WTC11 (cell line): ENCODE measurements at regions not wholly inside any gene's neighbourhood (a gene's known extent, or its start where the extent isn't known, plus 50 kb on each side); places are given as distances from the start of the nearest gene placed in this dataset.

Source experiments
- ATAC-seq: fragments of 200-7000 bp; cut with Tn5 transposase; 2 replicates; pipeline ENCODE4 v1.10.0; 2021; ENCODE audit warnings: mild to moderate bottlenecking, moderate library complexity
- CTCF ChIA-PET: fragments of 300-600 bp; sonication (Branson Sonifier 250); formaldehyde crosslinking; loops from one replicate; lab custom pipeline; 2021; ENCODE audit warnings: antibody characterized with exemption; lab: Charles Lee
- POLR2A ChIA-PET: fragments of 350-600 bp; sonication (Branson Sonifier 250); formaldehyde crosslinking; loops from one replicate; lab custom pipeline; 2021; ENCODE audit warnings: antibody characterized with exemption; lab: Charles Lee
- DNase-seq: peaks from one replicate; pipeline ENCODE4 v3.0.0; 2021; ENCODE audit warnings: low spot score
- H3K27ac Mint-ChIP-seq: 2 replicates; pipeline ENCODE4 v1.8.0; 2021; ENCODE audit warnings: mixed read lengths
- H3K27me3 Mint-ChIP-seq: 2 replicates; pipeline ENCODE4 v1.8.0; 2021; ENCODE audit warnings: low read depth, mild to moderate bottlenecking, moderate library complexity, mixed read lengths
- H3K36me3 Mint-ChIP-seq: 2 replicates; pipeline ENCODE4 v1.8.0; 2021; ENCODE audit warnings: mixed read lengths
- H3K4me1 Mint-ChIP-seq: 2 replicates; pipeline ENCODE4 v1.8.0; 2022; ENCODE audit warnings: mixed read lengths
- H3K4me3 Mint-ChIP-seq: 2 replicates; pipeline ENCODE4 v1.8.0; 2021; ENCODE audit warnings: mild to moderate bottlenecking, moderate library complexity, mixed read lengths
- H3K9me3 Mint-ChIP-seq: 2 replicates; pipeline ENCODE4 v1.8.0; 2021; ENCODE audit warnings: mixed read lengths
- ATF3 ChIP-seq: sonication (generic); formaldehyde crosslinking; conservative IDR thresholded peaks from 2 replicates; pipeline ENCODE4 v1.8.1; 2022; ENCODE audit warnings: mild to moderate bottlenecking, missing genetic modification reagents
- CBFB ChIP-seq: sonication (generic); formaldehyde crosslinking; IDR thresholded peaks from 2 replicates; pipeline ENCODE4 v1.8.1; 2022; ENCODE audit warnings: mild to moderate bottlenecking, low read depth, missing genetic modification reagents
- CDX4 ChIP-seq: fragments of 250-450 bp; sonication (Bioruptor Pico); IDR thresholded peaks from 2 replicates; pipeline ENCODE4 v1.9.0; 2021; ENCODE audit warnings: moderate library complexity, mild to moderate bottlenecking, inconsistent platforms, borderline replicate concordance
- CREB1 ChIP-seq: sonication (generic); formaldehyde crosslinking; IDR thresholded peaks from 2 replicates; pipeline ENCODE4 v1.8.0; 2023; ENCODE audit warnings: mild to moderate bottlenecking, missing genetic modification reagents
- CREM ChIP-seq: sonication (generic); formaldehyde crosslinking; IDR thresholded peaks from 2 replicates; pipeline ENCODE4 v1.8.1; 2022; ENCODE audit warnings: mild to moderate bottlenecking, missing genetic modification reagents, moderate library complexity
- E2F5 ChIP-seq: sonication (generic); formaldehyde crosslinking; IDR thresholded peaks from 2 replicates; pipeline ENCODE4 v1.8.1; 2022; ENCODE audit warnings: mild to moderate bottlenecking, moderate library complexity, missing genetic modification reagents
- EMX1 ChIP-seq: fragments of 250-450 bp; sonication (Bioruptor Pico); IDR thresholded peaks from 2 replicates; pipeline ENCODE4 v1.8.0; 2021; ENCODE audit warnings: mild to moderate bottlenecking
- FOXJ3 ChIP-seq: sonication (generic); formaldehyde crosslinking; IDR thresholded peaks from 2 replicates; pipeline ENCODE4 v1.9.0; 2021; ENCODE audit warnings: missing genetic modification reagents, mild to moderate bottlenecking, borderline replicate concordance
- FOXK1 ChIP-seq: sonication (generic); formaldehyde crosslinking; IDR thresholded peaks from 2 replicates; pipeline ENCODE4 v1.8.0; 2022; ENCODE audit warnings: mild to moderate bottlenecking, moderate library complexity, missing genetic modification reagents
- FOXP1 ChIP-seq: sonication (generic); formaldehyde crosslinking; IDR thresholded peaks from 2 replicates; pipeline ENCODE4 v1.8.0; 2022; ENCODE audit warnings: missing genetic modification reagents, mild to moderate bottlenecking, moderate library complexity, borderline replicate concordance
- GABPB1 ChIP-seq: sonication (generic); formaldehyde crosslinking; IDR thresholded peaks from 2 replicates; pipeline ENCODE4 v1.8.1; 2023; ENCODE audit warnings: mild to moderate bottlenecking, missing genetic modification reagents
- IRF2 ChIP-seq: sonication (generic); formaldehyde crosslinking; IDR thresholded peaks from 2 replicates; pipeline ENCODE4 v1.8.0; 2022; ENCODE audit warnings: low read depth, missing genetic modification reagents, borderline replicate concordance
- KAT7 ChIP-seq: sonication (generic); formaldehyde crosslinking; IDR thresholded peaks from 2 replicates; pipeline ENCODE4 v1.8.1; 2023; ENCODE audit warnings: missing genetic modification reagents, mild to moderate bottlenecking, borderline replicate concordance
- MAX ChIP-seq: sonication (generic); formaldehyde crosslinking; IDR thresholded peaks from 2 replicates; pipeline ENCODE4 v1.8.0; 2022; ENCODE audit warnings: mild to moderate bottlenecking, missing genetic modification reagents
- MYBL2 ChIP-seq: sonication (generic); formaldehyde crosslinking; IDR thresholded peaks from 2 replicates; pipeline ENCODE4 v1.8.1; 2023; ENCODE audit warnings: mild to moderate bottlenecking, moderate library complexity, missing genetic modification reagents
- NFE2L1 ChIP-seq: sonication (generic); formaldehyde crosslinking; IDR thresholded peaks from 2 replicates; pipeline ENCODE4 v1.8.1; 2023; ENCODE audit warnings: missing genetic modification reagents
- OVOL2 ChIP-seq: fragments of 250-450 bp; sonication (Bioruptor Pico); IDR thresholded peaks from 2 replicates; pipeline ENCODE4 v1.9.0; 2021; ENCODE audit warnings: mild to moderate bottlenecking, borderline replicate concordance
- RELA ChIP-seq: sonication (generic); formaldehyde crosslinking; IDR thresholded peaks from 2 replicates; pipeline ENCODE4 v1.8.1; 2022; ENCODE audit warnings: missing genetic modification reagents, mild to moderate bottlenecking, borderline replicate concordance
- SP1 ChIP-seq: sonication (generic); formaldehyde crosslinking; conservative IDR thresholded peaks from 2 replicates; pipeline ENCODE4 v1.8.1; 2022; ENCODE audit warnings: missing genetic modification reagents
- TEAD1 ChIP-seq: sonication (generic); formaldehyde crosslinking; IDR thresholded peaks from 2 replicates; pipeline ENCODE4 v1.8.0; 2022; ENCODE audit warnings: mild to moderate bottlenecking, missing genetic modification reagents
- USF1 ChIP-seq: sonication (generic); formaldehyde crosslinking; IDR thresholded peaks from 2 replicates; pipeline ENCODE4 v1.8.0; 2022; ENCODE audit warnings: mild to moderate bottlenecking, missing genetic modification reagents
- USF2 ChIP-seq: sonication (generic); formaldehyde crosslinking; IDR thresholded peaks from 2 replicates; pipeline ENCODE4 v1.8.1; 2023; ENCODE audit warnings: mild to moderate bottlenecking, missing genetic modification reagents, moderate library complexity
- ZNF138 ChIP-seq: sonication (generic); formaldehyde crosslinking; conservative IDR thresholded peaks from 2 replicates; pipeline ENCODE4 v1.8.1; 2022; ENCODE audit warnings: mild to moderate bottlenecking, moderate library complexity, missing genetic modification reagents
- ZNF416 ChIP-seq: fragments of 250-450 bp; sonication (Bioruptor Pico); IDR thresholded peaks from 2 replicates; pipeline ENCODE4 v1.9.0; 2021; ENCODE audit warnings: mild to moderate bottlenecking, inconsistent platforms
- ZNF671 ChIP-seq: fragments of 250-450 bp; sonication (Bioruptor Pico); IDR thresholded peaks from 2 replicates; pipeline ENCODE4 v1.8.0; 2021; ENCODE audit warnings: mild to moderate bottlenecking
- TF ChIP-seq, protein P1 (sequence below): fragments of 250-450 bp; sonication (Bioruptor Pico); IDR thresholded peaks from 2 replicates; pipeline ENCODE4 v1.9.0; 2021; ENCODE audit warnings: mild to moderate bottlenecking
- TF ChIP-seq, protein P2 (sequence below): sonication (generic); formaldehyde crosslinking; IDR thresholded peaks from 2 replicates; pipeline ENCODE4 v1.8.1; 2022; ENCODE audit warnings: low read depth, missing genetic modification reagents, borderline replicate concordance

- no peak for DNase-seq
- CTCF ChIA-PET, result no interaction called here
- no peak for TF ChIP-seq RELA (CRISPR knock-in tag)
- TF ChIP-seq EMX1 (CRISPR knock-in tag), result no peak
- no peak for TF ChIP-seq FOXP1
- TF ChIP-seq ZNF671, result no peak
- TF ChIP-seq CDX4 (CRISPR knock-in tag), result no peak
- no peak for TF ChIP-seq FOXK1
- TF ChIP-seq USF1 (CRISPR knock-in tag), result no peak
- TF ChIP-seq ATF3, result no peak
- no peak for TF ChIP-seq GABPB1
- no peak for TF ChIP-seq ZNF138 (CRISPR knock-in tag)
- no peak for TF ChIP-seq OVOL2 (CRISPR knock-in tag)
- TF ChIP-seq USF2, result no peak
- no peak for TF ChIP-seq ZNF416
- TF ChIP-seq IRF2 (CRISPR knock-in tag), result no peak
- no peak for TF ChIP-seq KAT7 (CRISPR knock-in tag)
- no peak for TF ChIP-seq SP1
- TF ChIP-seq, protein P1, sequence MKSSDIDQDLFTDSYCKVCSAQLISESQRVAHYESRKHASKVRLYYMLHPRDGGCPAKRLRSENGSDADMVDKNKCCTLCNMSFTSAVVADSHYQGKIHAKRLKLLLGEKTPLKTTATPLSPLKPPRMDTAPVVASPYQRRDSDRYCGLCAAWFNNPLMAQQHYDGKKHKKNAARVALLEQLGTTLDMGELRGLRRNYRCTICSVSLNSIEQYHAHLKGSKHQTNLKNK (CRISPR knock-in tag), result no peak
- no peak for TF ChIP-seq TEAD1
- TF ChIP-seq CREB1 (CRISPR knock-in tag), result no peak
- TF ChIP-seq MAX (CRISPR knock-in tag), result no peak
- TF ChIP-seq, all 79 proteins: peak for 0
- H3K4me1 Mint-ChIP-seq, result peaks cover 9% of the 10 kb centered on the region
- H3K27me3 Mint-ChIP-seq, result no peaks in the 10 kb centered on the region; the same call in 1 of the 2 replicates
- POLR2A ChIA-PET, result interaction anchor here (0.6 kb wide), 1 partner anchor 443 kb away, joined by 3 read pairs; no protein-coding TSS in a partner anchor
- no peaks in the 10 kb centered on the region for H3K36me3 Mint-ChIP-seq
- no peak for ATAC-seq
- H3K27ac Mint-ChIP-seq, result no peak overlapping the region
- H3K9me3 Mint-ChIP-seq, result peaks cover 17% of the 10 kb centered on the region
- H3K4me3 Mint-ChIP-seq, result no peak overlapping the region
Observed at GRCh38 chr1:25095635-25096200, 136.6 kb downstream of the SYF2 start.

DNA sequence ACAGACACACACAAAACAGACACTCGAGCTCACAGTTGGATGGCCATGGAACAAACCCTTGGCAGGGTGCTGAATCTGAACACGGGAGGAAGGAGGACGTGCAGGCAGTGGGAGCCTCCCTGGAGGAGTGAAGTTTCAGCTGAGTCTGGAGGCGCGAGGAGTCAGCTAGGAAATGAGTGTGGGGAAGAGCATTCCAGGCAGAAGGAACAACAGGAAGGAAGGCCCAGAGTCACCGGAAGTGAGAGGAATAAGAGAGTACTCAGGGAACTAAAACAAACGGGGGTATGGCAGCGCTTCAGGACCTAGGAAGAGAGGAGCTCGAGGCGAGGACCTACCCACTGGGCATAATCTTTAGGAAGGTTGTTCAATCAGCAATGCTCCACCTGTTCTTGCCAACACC, 137.3 kb downstream of the SYF2 start:
- H3K9me3 Mint-ChIP-seq, result peaks cover 17% of the 10 kb centered on the region
- H3K27me3 Mint-ChIP-seq, result no peaks in the 10 kb centered on the region; the same call in 1 of the 2 replicates
- H3K4me3 Mint-ChIP-seq, result no peak overlapping the region
- H3K36me3 Mint-ChIP-seq, result no peaks in the 10 kb centered on the region
- H3K4me1 Mint-ChIP-seq, result peaks cover 4% of the 10 kb centered on the region; the same call in 1 of the 2 replicates
- no peak for DNase-seq
- H3K27ac Mint-ChIP-seq, result no peak overlapping the region
- ChIA-PET CTCF (no interaction called here), POLR2A (no interaction called here)
- no peak for ATAC-seq
- TF ChIP-seq E2F5, result no peak
- TF ChIP-seq CREM (CRISPR knock-in tag), result no peak
- TF ChIP-seq MYBL2 (CRISPR knock-in tag), result no peak
- TF ChIP-seq USF2, result no peak
- no peak for TF ChIP-seq FOXJ3 (CRISPR knock-in tag)
- TF ChIP-seq, protein P2, sequence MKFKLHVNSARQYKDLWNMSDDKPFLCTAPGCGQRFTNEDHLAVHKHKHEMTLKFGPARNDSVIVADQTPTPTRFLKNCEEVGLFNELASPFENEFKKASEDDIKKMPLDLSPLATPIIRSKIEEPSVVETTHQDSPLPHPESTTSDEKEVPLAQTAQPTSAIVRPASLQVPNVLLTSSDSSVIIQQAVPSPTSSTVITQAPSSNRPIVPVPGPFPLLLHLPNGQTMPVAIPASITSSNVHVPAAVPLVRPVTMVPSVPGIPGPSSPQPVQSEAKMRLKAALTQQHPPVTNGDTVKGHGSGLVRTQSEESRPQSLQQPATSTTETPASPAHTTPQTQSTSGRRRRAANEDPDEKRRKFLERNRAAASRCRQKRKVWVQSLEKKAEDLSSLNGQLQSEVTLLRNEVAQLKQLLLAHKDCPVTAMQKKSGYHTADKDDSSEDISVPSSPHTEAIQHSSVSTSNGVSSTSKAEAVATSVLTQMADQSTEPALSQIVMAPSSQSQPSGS (CRISPR knock-in tag), result no peak
- TF ChIP-seq NFE2L1 (CRISPR knock-in tag), result no peak
- no peak for TF ChIP-seq CBFB (CRISPR knock-in tag)
- TF ChIP-seq RELA (CRISPR knock-in tag), result no peak
